Upper lobe of right lung (tissue), 1 donor: ENCODE measurements at regions not wholly inside any gene's neighbourhood (a gene's known extent, or its start where the extent isn't known, plus 50 kb on each side); places are given as distances from the start of the nearest gene placed in this dataset.

Experiments used
- ATAC-seq: fragments of 200-7000 bp; cut with Tn5 transposase; one replicate; pipeline ENCODE4 v1.9.1; 2020; ENCODE audit warnings: mild to moderate bottlenecking, moderate library complexity
- DNase-seq: peaks from one replicate; pipeline ENCODE4 v3.0.0-alpha.2; 2020
- H3K27ac ChIP-seq: fragments of 200-600 bp; one replicate; pipeline ENCODE4 v1.8.0; 2022
- H3K27me3 ChIP-seq: fragments of 200-600 bp; one replicate; pipeline ENCODE4 v1.8.0; 2022; ENCODE audit warnings: mild to moderate bottlenecking
- H3K36me3 ChIP-seq: fragments of 200-600 bp; one replicate; pipeline ENCODE4 v1.8.0; 2022
- H3K4me1 ChIP-seq: fragments of 200-600 bp; one replicate; pipeline ENCODE4 v1.8.0; 2022
- H3K4me3 ChIP-seq: fragments of 200-600 bp; one replicate; pipeline ENCODE4 v1.8.0; 2022; ENCODE audit warnings: mild to moderate bottlenecking
- H3K9me3 ChIP-seq: fragments of 200-600 bp; one replicate; pipeline ENCODE4 v1.8.0; 2022
- CTCF ChIP-seq: fragments of 200-600 bp; IDR thresholded peaks from one replicate; pipeline ENCODE4 v1.8.0; 2022; ENCODE audit warnings: antibody characterized with exemption
- intact Hi-C: fragments of 100-400 bp; cut with DNase I; formaldehyde crosslinking; loops from one replicate; pipeline ENCODE4 v1.11.0; 2022
- donor health status: DM: no; HTN: yes; CAD: no; lungs with severe emphysema.

GRCh38 chr4:28225050-28225449, 1364.4 kb downstream of the STIM2 start:
- no peaks in the 10 kb centered on the region for H3K4me1 ChIP-seq
- no peaks in the 10 kb centered on the region for H3K27me3 ChIP-seq
- intact Hi-C loops = no loop called here
- no peaks in the 10 kb centered on the region for H3K9me3 ChIP-seq
- no peak for DNase-seq
- no peaks in the 10 kb centered on the region for H3K36me3 ChIP-seq
- no peak for ATAC-seq
- no peak overlapping the region for H3K4me3 ChIP-seq
- no peak overlapping the region for H3K27ac ChIP-seq
- no peak for TF ChIP-seq CTCF

- Histone ChIP-seq H3K27me3 (no peaks in the 10 kb centered on the region), H3K9me3 (no peaks in the 10 kb centered on the region), H3K27ac (no peak overlapping the region), H3K4me3 (no peak overlapping the region), H3K36me3 (no peaks in the 10 kb centered on the region), H3K4me1 (no peaks in the 10 kb centered on the region)
- ATAC-seq (no peak), DNase-seq (no peak)
- intact Hi-C loops = no loop called here
- TF ChIP-seq CTCF = no peak
These were observed 1365.2 kb downstream of the STIM2 start for GRCh38 chr4:28225689-28226353.

DNA sequence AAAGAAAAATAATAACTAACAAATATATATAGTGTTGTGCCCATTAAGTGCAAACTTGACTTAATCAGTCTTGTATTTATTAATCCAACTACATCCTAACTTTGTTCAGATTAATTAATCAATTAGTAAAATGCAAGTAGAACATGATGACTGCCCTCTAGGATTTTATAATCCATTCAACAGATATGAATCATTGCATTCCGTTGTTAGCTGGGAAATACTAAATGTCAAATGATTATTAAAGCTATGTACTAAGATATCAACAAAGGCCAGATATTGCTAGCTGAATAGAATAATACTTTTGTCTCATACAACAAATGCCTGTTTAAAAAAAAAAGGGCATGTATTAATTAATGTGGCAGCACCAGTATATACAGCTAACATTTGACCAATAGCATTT, 1366.3 kb downstream of the STIM2 start:
- no peak for TF ChIP-seq CTCF
- ATAC-seq (no peak), DNase-seq (no peak)
- Histone ChIP-seq H3K9me3 (no peaks in the 10 kb centered on the region), H3K27me3 (no peaks in the 10 kb centered on the region), H3K4me3 (no peak overlapping the region), H3K36me3 (no peaks in the 10 kb centered on the region), H3K27ac (no peak overlapping the region), H3K4me1 (no peaks in the 10 kb centered on the region)
- intact Hi-C loops = no loop called here

DNA sequence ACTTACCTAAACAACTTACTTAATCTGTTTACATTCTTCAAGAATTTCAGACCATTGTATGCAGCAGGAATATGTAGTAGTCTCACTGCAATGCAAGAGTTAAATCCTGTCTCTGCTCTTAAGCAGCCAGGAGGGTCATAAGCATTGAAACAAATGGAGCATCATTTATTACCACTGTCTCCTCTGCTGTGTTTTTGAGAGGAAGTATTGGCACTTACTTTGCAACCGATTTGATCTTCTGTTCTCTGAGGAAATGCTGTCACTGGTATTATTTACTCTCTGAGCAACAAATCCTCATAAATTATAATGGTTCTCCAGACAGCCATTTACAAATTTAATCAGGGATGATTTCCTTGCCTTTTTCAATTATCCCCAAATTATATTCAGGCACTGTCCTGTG, 1367.1 kb downstream of the STIM2 start:
- Histone ChIP-seq H3K4me3 (no peak overlapping the region), H3K27ac (no peak overlapping the region), H3K36me3 (no peaks in the 10 kb centered on the region), H3K4me1 (no peaks in the 10 kb centered on the region), H3K27me3 (no peaks in the 10 kb centered on the region), H3K9me3 (no peaks in the 10 kb centered on the region)
- no peak for DNase-seq
- TF ChIP-seq CTCF = no peak
- ATAC-seq = no peak
- intact Hi-C loops = no loop called here

DNA sequence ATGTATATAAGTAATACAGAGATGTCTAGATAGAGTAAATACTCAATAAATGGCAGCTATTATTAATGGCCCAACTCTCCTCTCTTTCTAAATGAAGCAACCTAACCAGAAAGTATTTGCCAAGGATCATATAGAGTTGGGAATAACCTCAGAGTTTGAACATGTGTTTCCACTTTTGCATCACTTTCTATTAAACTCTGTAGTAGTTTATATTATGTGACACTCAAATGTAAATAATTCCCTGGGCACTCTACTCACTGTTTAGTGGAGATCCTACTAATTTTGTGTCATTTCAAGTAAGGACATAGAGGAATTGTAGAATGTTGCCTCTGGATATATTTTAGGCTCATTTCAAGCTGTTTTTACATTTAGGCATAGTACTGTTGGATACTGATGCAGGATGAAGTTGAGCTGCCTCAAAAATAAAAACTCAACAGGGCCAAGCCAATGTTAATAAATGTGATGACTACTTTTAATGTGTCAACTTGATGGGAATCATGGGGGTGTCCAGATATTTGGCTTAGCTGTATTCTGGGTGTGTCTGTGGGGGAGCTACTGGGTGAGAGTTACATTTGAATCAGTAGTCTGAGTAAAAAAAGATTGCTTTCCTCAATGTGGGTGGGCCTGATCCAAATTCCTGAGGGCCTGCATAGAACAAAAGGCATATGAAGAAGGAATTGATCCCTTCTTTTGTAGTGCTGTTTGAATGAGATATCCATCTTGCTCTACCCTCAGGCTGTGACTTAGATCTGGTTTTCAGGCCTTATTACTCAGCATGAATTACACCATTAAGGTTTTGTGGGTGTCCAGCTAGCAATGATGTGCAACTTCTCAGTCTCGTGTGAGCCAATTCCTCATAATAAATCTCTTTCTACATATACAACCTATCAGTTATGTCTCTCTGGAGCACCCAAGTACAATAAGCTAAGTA, 1368.2 kb downstream of the STIM2 start:
- Histone ChIP-seq H3K9me3 (no peaks in the 10 kb centered on the region), H3K4me1 (no peaks in the 10 kb centered on the region), H3K27me3 (no peaks in the 10 kb centered on the region), H3K27ac (no peak overlapping the region), H3K36me3 (no peaks in the 10 kb centered on the region), H3K4me3 (no peak overlapping the region)
- DNase-seq = no peak
- intact Hi-C loops = no loop called here
- TF ChIP-seq CTCF = no peak
- no peak for ATAC-seq
